Right hindlimb (tissue), 1 donor: ENCODE measurements at regions not wholly inside any gene's neighbourhood (a gene's known extent, or its start where the extent isn't known, plus 50 kb on each side); places are given as distances from the start of the nearest gene placed in this dataset.
"Not testable (repeated sequence)": the region's sequence is repeated elsewhere in the genome, so short reads cannot be mapped to it uniquely, and the experiment has no call there.

Source experiments
- DNase-seq: peaks from one replicate; pipeline ENCODE4 v3.0.0-alpha.2; 2018

GRCh38 chr7:41416208-41416595, 286.7 kb downstream of the INHBA start:
- DNase-seq: no peak

GRCh38 chr7:41415471-41416207, 287.3 kb downstream of the INHBA start:
- no peak for DNase-seq

- DNase-seq: no peak
These were observed 287.8 kb downstream of the INHBA start for GRCh38 chr7:41415051-41415450.

- no peak for DNase-seq
These were observed 298.4 kb downstream of the INHBA start for GRCh38 chr7:41404375-41405074.

GRCh38 chr7:41403291-41403690, 299.6 kb downstream of the INHBA start:
- no peak for DNase-seq

- no peak for DNase-seq
These were observed 301.1 kb downstream of the INHBA start for GRCh38 chr7:41401833-41402232.

GRCh38 chr7:41399171-41399570, 303.7 kb downstream of the INHBA start:
- no peak for DNase-seq

- DNase-seq: no peak
These were observed 311.1 kb downstream of the INHBA start for GRCh38 chr7:41391818-41392217.

- not testable (repeated sequence) for DNase-seq
These were observed 314.0 kb downstream of the INHBA start for GRCh38 chr7:41388933-41389332.

- DNase-seq: no peak
These were observed 316.9 kb downstream of the INHBA start for GRCh38 chr7:41385996-41386395.

- DNase-seq: no peak
These were observed 318.5 kb downstream of the INHBA start for GRCh38 chr7:41384418-41384817.

GRCh38 chr7:41383596-41383995, 319.3 kb downstream of the INHBA start:
- DNase-seq: no peak

GRCh38 chr7:41378156-41378555, 324.7 kb downstream of the INHBA start:
- no peak for DNase-seq

- DNase-seq: no peak
These were observed 327.3 kb downstream of the INHBA start for GRCh38 chr7:41375582-41375981.

GRCh38 chr7:41374150-41374848, 328.6 kb downstream of the INHBA start:
- no peak for DNase-seq

- peak; percentile 31 for DNase-seq
These were observed 334.7 kb downstream of the INHBA start for GRCh38 chr7:41367967-41368882.

GRCh38 chr7:41351091-41351490, 351.8 kb downstream of the INHBA start:
- DNase-seq: no peak

- no peak for DNase-seq
These were observed 356.0 kb downstream of the INHBA start for GRCh38 chr7:41346878-41347277.

GRCh38 chr7:41339913-41340676, 362.8 kb downstream of the INHBA start:
- DNase-seq: no peak

- no peak for DNase-seq
These were observed 365.9 kb downstream of the INHBA start for GRCh38 chr7:41336981-41337380.

GRCh38 chr7:41336455-41336952, 366.4 kb downstream of the INHBA start:
- no peak for DNase-seq
